ENCODE measurements at regions not wholly inside any gene's neighbourhood (a gene's known extent, or its start where the extent isn't known, plus 50 kb on each side); places are given as distances from the start of the nearest gene placed in this dataset.

GRCh38 chr11:28833670-28834069 is 725.5 kb downstream of the METTL15 start:
- TF ChIP-seq POLR2AphosphoS5 (IDR thresholded peaks at IDR 0.05) (no peak), CTCF (IDR thresholded peaks at IDR 0.05) (no peak), POLR2A (IDR thresholded peaks at IDR 0.05) (no peak)

Measured in breast epithelium (tissue), 3 donors.